ENCODE measurements at regions not wholly inside any gene's neighbourhood (a gene's known extent, or its start where the extent isn't known, plus 50 kb on each side); places are given as distances from the start of the nearest gene placed in this dataset.

DNA sequence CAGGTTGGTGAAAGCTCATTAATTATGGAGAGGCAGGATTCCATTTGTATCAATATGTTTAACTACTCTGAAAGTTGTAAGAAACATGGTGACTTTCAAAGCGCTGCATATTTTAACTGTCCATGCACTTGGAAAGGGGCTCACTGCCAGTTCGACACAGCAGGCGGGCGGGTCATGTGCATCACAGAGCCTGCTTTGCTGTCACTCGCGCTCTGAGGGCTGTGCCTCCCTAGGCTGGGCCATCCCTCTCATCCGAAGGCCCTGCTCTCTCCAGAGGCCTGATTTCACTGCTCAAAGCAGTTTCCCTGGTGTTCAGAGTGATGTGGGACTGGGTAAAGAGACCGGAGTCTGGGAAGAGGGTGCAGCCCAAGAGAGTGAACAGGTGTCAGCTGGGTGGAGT, 422.0 kb upstream of the MON1B start:
- H3K79me2 ChIP-seq (ENCODE audit: insufficient read depth, low read length), result no peaks in the 10 kb centered on the region
- no peaks in the 10 kb centered on the region for H3K36me3 ChIP-seq (ENCODE audit: insufficient read depth, low read length)
- H3K4me3 ChIP-seq (ENCODE audit: low read depth, low read length, poor library complexity, severe bottlenecking), result no peak overlapping the region
- H3K9me3 ChIP-seq (ENCODE audit: low read length), result no peaks in the 10 kb centered on the region
- no peak overlapping the region for H3K4me2 ChIP-seq (ENCODE audit: low read length)
- H4K20me1 ChIP-seq (ENCODE audit: insufficient read depth, low read length), result no peaks in the 10 kb centered on the region
- H3K27ac ChIP-seq (ENCODE audit: low read depth, low read length, poor library complexity, severe bottlenecking), result no peak overlapping the region
- no peaks in the 10 kb centered on the region for H3F3A ChIP-seq (ENCODE audit: insufficient read depth, low read length)
- TF ChIP-seq, protein P1, sequence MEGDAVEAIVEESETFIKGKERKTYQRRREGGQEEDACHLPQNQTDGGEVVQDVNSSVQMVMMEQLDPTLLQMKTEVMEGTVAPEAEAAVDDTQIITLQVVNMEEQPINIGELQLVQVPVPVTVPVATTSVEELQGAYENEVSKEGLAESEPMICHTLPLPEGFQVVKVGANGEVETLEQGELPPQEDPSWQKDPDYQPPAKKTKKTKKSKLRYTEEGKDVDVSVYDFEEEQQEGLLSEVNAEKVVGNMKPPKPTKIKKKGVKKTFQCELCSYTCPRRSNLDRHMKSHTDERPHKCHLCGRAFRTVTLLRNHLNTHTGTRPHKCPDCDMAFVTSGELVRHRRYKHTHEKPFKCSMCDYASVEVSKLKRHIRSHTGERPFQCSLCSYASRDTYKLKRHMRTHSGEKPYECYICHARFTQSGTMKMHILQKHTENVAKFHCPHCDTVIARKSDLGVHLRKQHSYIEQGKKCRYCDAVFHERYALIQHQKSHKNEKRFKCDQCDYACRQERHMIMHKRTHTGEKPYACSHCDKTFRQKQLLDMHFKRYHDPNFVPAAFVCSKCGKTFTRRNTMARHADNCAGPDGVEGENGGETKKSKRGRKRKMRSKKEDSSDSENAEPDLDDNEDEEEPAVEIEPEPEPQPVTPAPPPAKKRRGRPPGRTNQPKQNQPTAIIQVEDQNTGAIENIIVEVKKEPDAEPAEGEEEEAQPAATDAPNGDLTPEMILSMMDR (IDR thresholded peaks at IDR 0.05; ENCODE audit: low read length), result no peak
- no peak for TF ChIP-seq EZH2 (IDR thresholded peaks at IDR 0.05; ENCODE audit: borderline replicate concordance, low read length)
- no peaks in the 10 kb centered on the region for H3K27me3 ChIP-seq (ENCODE audit: insufficient read depth, low read length)
- H3K4me1 ChIP-seq (ENCODE audit: insufficient read depth, low read length, severe bottlenecking), result no peaks in the 10 kb centered on the region
- no peaks in the 10 kb centered on the region for H3K9me2 ChIP-seq (ENCODE audit: low read depth, low read length)
- H2AFZ ChIP-seq (ENCODE audit: low read length), result no peak overlapping the region
- H3K9ac ChIP-seq (ENCODE audit: low read length), result no peak overlapping the region

DNA sequence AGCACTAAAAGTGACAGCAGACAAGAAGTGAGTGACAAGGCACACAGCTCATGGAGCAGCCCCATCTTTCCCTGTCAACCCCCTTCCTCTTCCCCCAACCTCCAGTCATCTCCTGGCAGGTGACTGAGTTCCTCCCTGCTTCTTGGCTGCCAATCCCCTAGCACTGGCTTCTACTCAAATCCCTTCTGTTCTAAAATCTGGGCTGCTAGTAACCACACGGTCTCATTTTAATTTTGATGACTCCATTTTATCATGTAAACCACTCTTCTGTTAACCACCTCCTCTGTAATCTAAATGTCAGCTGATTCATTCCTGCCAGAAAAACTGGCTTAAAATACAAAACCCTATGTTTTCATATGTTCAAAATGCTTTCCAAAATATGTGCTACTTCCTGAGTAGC, 419.8 kb upstream of the MON1B start:
- Histone ChIP-seq H2AFZ (ENCODE audit: low read length) (no peak overlapping the region), H3F3A (ENCODE audit: insufficient read depth, low read length) (no peaks in the 10 kb centered on the region), H3K36me3 (ENCODE audit: insufficient read depth, low read length) (no peaks in the 10 kb centered on the region), H3K27ac (ENCODE audit: low read depth, low read length, poor library complexity, severe bottlenecking) (no peak overlapping the region), H3K79me2 (ENCODE audit: insufficient read depth, low read length) (no peaks in the 10 kb centered on the region), H3K4me3 (ENCODE audit: low read depth, low read length, poor library complexity, severe bottlenecking) (no peak overlapping the region), H3K9me3 (ENCODE audit: low read length) (no peaks in the 10 kb centered on the region), H3K9ac (ENCODE audit: low read length) (no peak overlapping the region), H3K4me1 (ENCODE audit: insufficient read depth, low read length, severe bottlenecking) (no peaks in the 10 kb centered on the region), H3K4me2 (ENCODE audit: low read length) (no peak overlapping the region), H3K27me3 (ENCODE audit: insufficient read depth, low read length) (no peaks in the 10 kb centered on the region), H4K20me1 (ENCODE audit: insufficient read depth, low read length) (no peaks in the 10 kb centered on the region), H3K9me2 (ENCODE audit: low read depth, low read length) (no peaks in the 10 kb centered on the region)
- TF ChIP-seq, protein P1 (IDR thresholded peaks at IDR 0.05; ENCODE audit: low read length), result no peak
- TF ChIP-seq EZH2 (IDR thresholded peaks at IDR 0.05; ENCODE audit: borderline replicate concordance, low read length), result no peak

DNA sequence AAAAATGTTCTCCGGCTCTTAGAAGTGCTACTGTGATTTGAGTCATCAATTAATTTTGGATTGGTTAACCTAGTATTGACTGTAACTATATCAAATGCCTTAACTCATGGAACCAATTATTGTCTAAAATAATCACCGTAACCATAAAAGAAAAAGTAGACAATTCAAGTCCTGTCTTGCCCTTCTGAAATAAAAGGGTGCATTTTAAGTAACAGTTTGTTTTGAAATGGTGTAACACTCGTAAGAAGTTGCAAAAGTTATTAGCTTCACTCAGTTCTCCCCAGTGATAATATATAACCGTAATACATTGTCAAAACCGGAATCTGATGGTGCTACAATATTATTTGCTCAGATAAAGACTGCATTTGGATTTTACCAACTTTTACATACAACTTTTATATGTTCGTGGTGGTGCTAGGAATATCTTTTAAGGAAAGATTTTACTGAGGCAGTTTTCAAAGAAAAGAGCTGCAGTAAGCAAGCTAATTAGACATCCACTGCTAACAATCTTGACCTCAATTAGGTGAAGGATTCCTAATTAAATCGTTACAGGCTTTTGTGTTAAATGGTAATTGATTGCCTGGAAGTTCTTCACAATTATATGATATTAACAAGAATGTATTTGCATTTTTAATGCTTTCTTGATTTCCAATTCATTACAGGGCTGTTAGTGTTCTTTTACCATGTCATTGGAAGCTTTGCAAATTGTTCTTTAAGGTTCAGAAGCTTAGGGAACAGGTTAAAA, 413.1 kb upstream of the MON1B start:
- Histone ChIP-seq H4K20me1 (ENCODE audit: insufficient read depth, low read length) (no peaks in the 10 kb centered on the region), H2AFZ (ENCODE audit: low read length) (no peak overlapping the region), H3K9ac (ENCODE audit: low read length) (no peak overlapping the region), H3K27ac (ENCODE audit: low read depth, low read length, poor library complexity, severe bottlenecking) (no peak overlapping the region), H3K4me3 (ENCODE audit: low read depth, low read length, poor library complexity, severe bottlenecking) (no peak overlapping the region), H3K9me2 (ENCODE audit: low read depth, low read length) (no peaks in the 10 kb centered on the region), H3K4me1 (ENCODE audit: insufficient read depth, low read length, severe bottlenecking) (no peaks in the 10 kb centered on the region), H3K4me2 (ENCODE audit: low read length) (no peak overlapping the region), H3K27me3 (ENCODE audit: insufficient read depth, low read length) (no peaks in the 10 kb centered on the region), H3K79me2 (ENCODE audit: insufficient read depth, low read length) (no peaks in the 10 kb centered on the region), H3F3A (ENCODE audit: insufficient read depth, low read length) (no peaks in the 10 kb centered on the region), H3K9me3 (ENCODE audit: low read length) (no peaks in the 10 kb centered on the region), H3K36me3 (ENCODE audit: insufficient read depth, low read length) (no peaks in the 10 kb centered on the region)
- TF ChIP-seq EZH2 (IDR thresholded peaks at IDR 0.05; ENCODE audit: borderline replicate concordance, low read length), result no peak
- TF ChIP-seq, protein P1 (IDR thresholded peaks at IDR 0.05; ENCODE audit: low read length), result no peak

Data from OCI-LY1 (cell line).